ENCODE measurements at regions not wholly inside any gene's neighbourhood (a gene's known extent, or its start where the extent isn't known, plus 50 kb on each side); places are given as distances from the start of the nearest gene placed in this dataset.

- DNase-seq (ENCODE audit: low spot score), result no peak
These were observed 59.4 kb upstream of the ASIC2 start for GRCh38 chr17:33352526-33352925.

- DNase-seq (ENCODE audit: low spot score), result no peak
These were observed 63.2 kb upstream of the ASIC2 start for GRCh38 chr17:33356266-33356665.

- no peak for DNase-seq (ENCODE audit: low spot score)
These were observed 70.4 kb upstream of the ASIC2 start for GRCh38 chr17:33363475-33363874.

GRCh38 chr17:33366960-33367359, 73.9 kb upstream of the ASIC2 start:
- no peak for DNase-seq (ENCODE audit: low spot score)

GRCh38 chr17:33369149-33369548, 76.1 kb upstream of the ASIC2 start:
- DNase-seq (ENCODE audit: low spot score), result no peak

GRCh38 chr17:33369876-33370275, 76.8 kb upstream of the ASIC2 start:
- no peak for DNase-seq (ENCODE audit: low spot score)

GRCh38 chr17:33370401-33370800, 77.3 kb upstream of the ASIC2 start:
- DNase-seq (ENCODE audit: low spot score), result no peak

GRCh38 chr17:33371377-33371776, 78.3 kb upstream of the ASIC2 start:
- no peak for DNase-seq (ENCODE audit: low spot score)

GRCh38 chr17:33373273-33373672, 80.2 kb upstream of the ASIC2 start:
- DNase-seq (ENCODE audit: low spot score), result no peak

- DNase-seq (ENCODE audit: low spot score), result no peak
These were observed 82.0 kb upstream of the ASIC2 start for GRCh38 chr17:33375103-33375502.

- DNase-seq (ENCODE audit: low spot score), result no peak
These were observed 82.7 kb upstream of the ASIC2 start for GRCh38 chr17:33375783-33376182.

GRCh38 chr17:33377837-33378595, 84.9 kb upstream of the ASIC2 start:
- no peak for DNase-seq (ENCODE audit: low spot score)

GRCh38 chr17:33381201-33381600, 88.1 kb upstream of the ASIC2 start:
- DNase-seq (ENCODE audit: low spot score), result no peak

GRCh38 chr17:33383488-33384023, 90.5 kb upstream of the ASIC2 start:
- DNase-seq (ENCODE audit: low spot score), result no peak

GRCh38 chr17:33385133-33385532, 92.0 kb upstream of the ASIC2 start:
- no peak for DNase-seq (ENCODE audit: low spot score)

- no peak for DNase-seq (ENCODE audit: low spot score)
These were observed 92.6 kb upstream of the ASIC2 start for GRCh38 chr17:33385713-33386112.

- no peak for DNase-seq (ENCODE audit: low spot score)
These were observed 94.3 kb upstream of the ASIC2 start for GRCh38 chr17:33387406-33387805.

- no peak for DNase-seq (ENCODE audit: low spot score)
These were observed 96.5 kb upstream of the ASIC2 start for GRCh38 chr17:33389504-33390135.

GRCh38 chr17:33390479-33391176, 97.5 kb upstream of the ASIC2 start:
- DNase-seq (ENCODE audit: low spot score), result no peak

- DNase-seq (ENCODE audit: low spot score), result no peak
These were observed 103.7 kb upstream of the ASIC2 start for GRCh38 chr17:33396818-33397217.

GRCh38 chr17:33398386-33398785, 105.3 kb upstream of the ASIC2 start:
- no peak for DNase-seq (ENCODE audit: low spot score)

- DNase-seq (ENCODE audit: low spot score), result no peak
These were observed 108.2 kb upstream of the ASIC2 start for GRCh38 chr17:33401249-33401648.

- no peak for DNase-seq (ENCODE audit: low spot score)
These were observed 110.1 kb upstream of the ASIC2 start for GRCh38 chr17:33403194-33403593.
